ENCODE measurements at regions not wholly inside any gene's neighbourhood (a gene's known extent, or its start where the extent isn't known, plus 50 kb on each side); places are given as distances from the start of the nearest gene placed in this dataset.
"Not testable (repeated sequence)": the region's sequence is repeated elsewhere in the genome, so short reads cannot be mapped to it uniquely, and the experiment has no call there.

DNA sequence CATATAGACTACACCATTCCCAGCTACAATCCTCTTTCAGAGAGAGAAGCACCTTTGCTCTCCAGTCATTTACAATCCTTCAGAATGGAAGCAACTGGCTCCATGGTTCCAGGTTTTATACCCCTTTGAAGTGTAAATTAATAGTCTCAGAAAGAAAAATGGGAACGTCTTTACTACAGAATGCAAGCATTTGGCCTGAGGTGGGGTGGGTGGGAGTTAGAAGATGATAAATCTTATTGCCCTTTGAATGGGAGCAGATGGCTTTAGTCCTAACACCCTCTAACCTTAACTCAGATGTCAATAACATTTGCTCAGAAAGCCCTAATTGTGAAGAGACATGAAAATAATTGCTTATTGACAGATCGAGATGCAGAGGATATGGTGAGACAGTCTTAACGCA lies 84.2 kb upstream of the KCNMA1 start:
- Histone ChIP-seq H3K36me3 (ENCODE audit: control insufficient read depth, insufficient read depth, low read length) (no peaks in the 10 kb centered on the region), H3K27ac (ENCODE audit: low read depth, low read length, severe bottlenecking) (no peak overlapping the region), H3K9me3 (ENCODE audit: control insufficient read depth, low read length) (no peaks in the 10 kb centered on the region), H3K4me3 (ENCODE audit: extremely low read depth, insufficient read depth, low read length, poor library complexity, severe bottlenecking) (no peak overlapping the region), H3K4me1 (ENCODE audit: control insufficient read depth, insufficient read depth, low read length, poor library complexity, severe bottlenecking) (peaks cover 4% of the 10 kb centered on the region)
- 96 to 100% methylated on average over 1 to 2 of the region's 3 CpGs for WGBS, 2 experiments (ENCODE audit: insufficient coverage in 2 of 2)

DNA sequence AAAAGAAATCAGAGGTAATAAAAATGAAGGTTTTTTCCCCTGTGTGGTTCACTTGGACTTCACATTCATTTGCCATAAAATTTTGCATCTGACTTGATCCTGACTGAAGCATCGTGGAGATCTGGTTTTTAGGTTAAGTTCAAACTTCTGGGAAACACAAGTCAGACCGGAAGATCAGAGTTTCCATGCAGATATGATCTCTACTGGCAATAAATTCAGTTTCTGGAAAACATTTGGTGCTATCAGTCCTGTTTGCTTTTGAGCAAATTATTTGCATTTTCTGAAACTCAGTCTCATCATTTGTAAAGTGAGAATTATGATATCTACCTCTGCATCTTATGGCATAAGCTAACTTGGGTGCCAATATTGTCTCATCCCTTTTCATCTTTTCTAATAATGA lies 81.3 kb upstream of the KCNMA1 start:
- Histone ChIP-seq H3K4me1 (ENCODE audit: control insufficient read depth, insufficient read depth, low read length, poor library complexity, severe bottlenecking) (peaks cover 11% of the 10 kb centered on the region), H3K9me3 (ENCODE audit: control insufficient read depth, low read length) (no peaks in the 10 kb centered on the region), H3K36me3 (ENCODE audit: control insufficient read depth, insufficient read depth, low read length) (no peaks in the 10 kb centered on the region), H3K4me3 (ENCODE audit: extremely low read depth, insufficient read depth, low read length, poor library complexity, severe bottlenecking) (no peak overlapping the region), H3K27ac (ENCODE audit: low read depth, low read length, severe bottlenecking) (no peak overlapping the region)
- 88 to 89% methylated on average over 2 of the region's 2 CpGs for WGBS, 2 experiments (ENCODE audit: insufficient coverage in 2 of 2)

DNA sequence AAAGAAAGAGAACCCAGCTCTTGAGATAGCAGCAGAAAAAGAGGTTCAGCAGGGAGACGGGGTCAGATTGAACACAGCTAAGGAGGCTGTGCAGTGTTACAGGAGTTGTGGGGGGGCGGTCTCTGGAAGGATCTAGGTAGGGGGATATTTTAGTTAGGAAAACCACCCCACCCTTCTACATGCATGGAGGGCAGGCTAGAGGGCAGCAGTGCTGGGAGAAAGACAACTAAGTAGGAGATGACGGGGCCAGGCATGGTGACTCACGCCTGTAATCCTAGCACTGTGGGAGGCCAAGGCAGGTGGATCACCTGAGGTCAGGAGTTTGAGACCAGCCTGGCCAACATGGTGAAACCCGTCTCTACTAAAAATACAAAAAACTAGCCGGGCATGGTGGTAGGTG lies 80.7 kb upstream of the KCNMA1 start:
- not testable (repeated sequence) for H3K27ac ChIP-seq (ENCODE audit: low read depth, low read length, severe bottlenecking); H3K4me3 ChIP-seq (ENCODE audit: extremely low read depth, insufficient read depth, low read length, poor library complexity, severe bottlenecking); H3K36me3 ChIP-seq (ENCODE audit: control insufficient read depth, insufficient read depth, low read length); H3K9me3 ChIP-seq (ENCODE audit: control insufficient read depth, low read length)
- WGBS, 2 experiments (ENCODE audit: insufficient coverage in 2 of 2): 79 to 84% methylated on average over 3 to 5 of the region's 6 CpGs
- H3K4me1 ChIP-seq (ENCODE audit: control insufficient read depth, insufficient read depth, low read length, poor library complexity, severe bottlenecking): peaks cover 16% of the 10 kb centered on the region

DNA sequence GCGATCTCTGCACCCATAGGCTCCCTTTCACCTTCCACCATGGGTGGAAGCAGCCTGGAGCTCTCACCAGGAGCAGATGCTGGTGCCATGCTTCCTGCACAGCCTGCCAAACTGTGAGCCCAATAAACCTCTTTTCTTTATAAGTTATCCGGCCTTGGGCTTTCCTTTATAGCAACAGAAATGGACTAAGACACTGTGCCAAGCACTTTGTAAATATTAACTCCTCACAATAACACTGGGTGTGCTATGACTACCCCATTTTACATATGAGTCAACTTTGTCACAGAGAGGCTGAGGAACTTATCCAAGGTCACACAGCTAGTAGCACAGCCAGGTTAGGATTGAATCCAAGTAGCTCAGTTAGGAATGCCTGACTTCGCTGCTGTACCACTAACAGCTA lies 79.7 kb upstream of the KCNMA1 start:
- Histone ChIP-seq H3K4me1 (ENCODE audit: control insufficient read depth, insufficient read depth, low read length, poor library complexity, severe bottlenecking) (peaks cover 15% of the 10 kb centered on the region), H3K27ac (ENCODE audit: low read depth, low read length, severe bottlenecking) (no peak overlapping the region), H3K36me3 (ENCODE audit: control insufficient read depth, insufficient read depth, low read length) (no peaks in the 10 kb centered on the region), H3K4me3 (ENCODE audit: extremely low read depth, insufficient read depth, low read length, poor library complexity, severe bottlenecking) (no peak overlapping the region), H3K9me3 (ENCODE audit: control insufficient read depth, low read length) (no peaks in the 10 kb centered on the region)
- WGBS, 2 experiments (ENCODE audit: insufficient coverage in 2 of 2): 66 to 70% methylated on average over 2 of the region's 3 CpGs

DNA sequence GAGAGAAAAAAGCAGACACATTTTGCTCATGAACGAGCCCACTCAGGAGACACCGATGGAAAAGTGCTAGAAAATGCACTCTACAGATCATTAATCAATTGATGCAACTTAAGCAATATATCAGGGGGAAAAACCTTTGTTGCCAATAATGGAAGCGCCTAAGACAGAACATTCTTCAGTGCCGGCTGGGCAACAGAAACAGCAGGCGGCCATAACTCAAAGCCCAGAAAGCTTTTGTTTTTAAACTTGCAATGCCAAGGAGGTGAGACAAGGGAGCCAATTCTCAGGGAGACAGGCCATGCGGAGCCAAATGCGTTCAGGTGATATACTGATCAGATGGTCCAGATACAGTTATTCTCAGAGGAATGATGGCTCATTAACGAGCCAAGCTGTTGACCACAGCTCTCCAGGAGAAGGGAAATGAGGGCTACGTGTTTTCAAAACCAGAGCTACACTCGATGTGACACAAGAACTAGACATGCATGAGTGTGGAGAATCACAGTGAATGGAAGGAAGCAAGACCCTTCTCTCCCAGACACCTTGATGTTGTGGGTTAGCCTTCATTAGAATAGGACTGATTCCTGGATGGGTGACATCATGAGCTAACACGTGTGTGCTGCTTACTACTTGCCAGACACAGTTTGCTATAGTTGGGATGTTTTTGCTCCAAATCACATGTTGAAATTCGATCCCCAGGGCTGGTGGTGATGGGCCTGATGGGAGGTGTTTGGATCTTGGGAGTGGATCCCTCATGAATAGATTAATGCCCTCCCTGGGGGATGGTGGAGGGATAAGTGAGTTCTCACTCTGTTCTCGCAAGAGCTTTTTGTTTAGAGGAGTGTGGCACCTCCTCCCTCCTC lies 79.1 kb upstream of the KCNMA1 start:
- 85 to 94% methylated on average over 10 to 11 of the region's 13 CpGs for WGBS, 2 experiments (ENCODE audit: insufficient coverage in 2 of 2)
- H3K27ac ChIP-seq (ENCODE audit: low read depth, low read length, severe bottlenecking): no peak overlapping the region
- H3K4me3 ChIP-seq (ENCODE audit: extremely low read depth, insufficient read depth, low read length, poor library complexity, severe bottlenecking): no peak overlapping the region

DNA sequence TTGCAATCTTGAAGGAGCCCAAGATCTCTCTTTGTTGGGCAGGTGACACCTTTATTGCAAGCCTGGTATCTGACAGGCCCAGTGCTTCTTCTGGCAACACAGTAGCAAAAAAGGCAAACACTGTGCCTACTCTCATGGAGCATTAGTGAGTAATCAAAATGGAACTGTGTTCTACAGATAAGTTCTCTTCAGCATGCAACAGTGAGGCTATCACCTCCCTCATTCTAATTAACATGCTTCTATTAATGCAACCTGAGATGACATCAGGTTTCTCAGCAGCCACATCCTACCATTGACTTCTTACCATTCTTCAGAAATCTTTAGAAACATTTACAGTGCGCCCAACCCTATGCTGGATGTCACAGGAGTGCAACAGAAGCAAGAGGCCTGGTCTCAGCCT lies 77.9 kb upstream of the KCNMA1 start:
- WGBS, 2 experiments (ENCODE audit: insufficient coverage in 2 of 2): 83 to 92% methylated on average over 1 of the region's 1 CpG

More for the DNA sequence above, 79.1 kb upstream of the KCNMA1 start:
- Histone ChIP-seq H3K9me3 (ENCODE audit: control insufficient read depth, low read length) (no peaks in the 10 kb centered on the region), H3K36me3 (ENCODE audit: control insufficient read depth, insufficient read depth, low read length) (no peaks in the 10 kb centered on the region), H3K4me1 (ENCODE audit: control insufficient read depth, insufficient read depth, low read length, poor library complexity, severe bottlenecking) (peaks cover 15% of the 10 kb centered on the region)

DNA sequence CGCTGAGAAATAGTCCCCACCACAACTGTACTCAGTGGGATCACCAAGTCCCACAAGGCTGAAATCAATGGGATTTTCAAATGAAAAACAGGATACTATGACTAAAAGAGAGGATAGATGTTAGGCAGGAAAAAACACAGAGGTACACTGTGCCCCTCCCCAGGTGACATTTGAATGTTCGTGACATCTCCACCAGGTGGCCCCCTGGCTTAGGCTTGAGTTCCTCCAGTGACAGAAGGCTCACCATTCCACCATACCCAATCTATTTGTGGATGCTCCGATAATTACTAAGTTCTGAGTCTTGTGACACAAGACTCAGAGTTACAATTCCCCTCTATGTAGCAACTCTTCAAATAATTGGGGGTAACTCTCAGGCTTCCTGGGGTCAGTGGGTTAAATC lies 77.5 kb upstream of the KCNMA1 start:
- H3K4me3 ChIP-seq (ENCODE audit: extremely low read depth, insufficient read depth, low read length, poor library complexity, severe bottlenecking): no peak overlapping the region
- no peaks in the 10 kb centered on the region for H3K9me3 ChIP-seq (ENCODE audit: control insufficient read depth, low read length)
- no peaks in the 10 kb centered on the region for H3K36me3 ChIP-seq (ENCODE audit: control insufficient read depth, insufficient read depth, low read length)
- H3K27ac ChIP-seq (ENCODE audit: low read depth, low read length, severe bottlenecking): no peak overlapping the region
- H3K4me1 ChIP-seq (ENCODE audit: control insufficient read depth, insufficient read depth, low read length, poor library complexity, severe bottlenecking): peaks cover 15% of the 10 kb centered on the region
- WGBS, 2 experiments (ENCODE audit: insufficient coverage in 2 of 2): 64 to 71% methylated on average over 1 of the region's 3 CpGs

More for the DNA sequence above, 77.9 kb upstream of the KCNMA1 start:
- H3K9me3 ChIP-seq (ENCODE audit: control insufficient read depth, low read length): no peaks in the 10 kb centered on the region
- H3K4me3 ChIP-seq (ENCODE audit: extremely low read depth, insufficient read depth, low read length, poor library complexity, severe bottlenecking): no peak overlapping the region
- H3K4me1 ChIP-seq (ENCODE audit: control insufficient read depth, insufficient read depth, low read length, poor library complexity, severe bottlenecking): peaks cover 15% of the 10 kb centered on the region
- H3K36me3 ChIP-seq (ENCODE audit: control insufficient read depth, insufficient read depth, low read length): no peaks in the 10 kb centered on the region
- no peak overlapping the region for H3K27ac ChIP-seq (ENCODE audit: low read depth, low read length, severe bottlenecking)

DNA sequence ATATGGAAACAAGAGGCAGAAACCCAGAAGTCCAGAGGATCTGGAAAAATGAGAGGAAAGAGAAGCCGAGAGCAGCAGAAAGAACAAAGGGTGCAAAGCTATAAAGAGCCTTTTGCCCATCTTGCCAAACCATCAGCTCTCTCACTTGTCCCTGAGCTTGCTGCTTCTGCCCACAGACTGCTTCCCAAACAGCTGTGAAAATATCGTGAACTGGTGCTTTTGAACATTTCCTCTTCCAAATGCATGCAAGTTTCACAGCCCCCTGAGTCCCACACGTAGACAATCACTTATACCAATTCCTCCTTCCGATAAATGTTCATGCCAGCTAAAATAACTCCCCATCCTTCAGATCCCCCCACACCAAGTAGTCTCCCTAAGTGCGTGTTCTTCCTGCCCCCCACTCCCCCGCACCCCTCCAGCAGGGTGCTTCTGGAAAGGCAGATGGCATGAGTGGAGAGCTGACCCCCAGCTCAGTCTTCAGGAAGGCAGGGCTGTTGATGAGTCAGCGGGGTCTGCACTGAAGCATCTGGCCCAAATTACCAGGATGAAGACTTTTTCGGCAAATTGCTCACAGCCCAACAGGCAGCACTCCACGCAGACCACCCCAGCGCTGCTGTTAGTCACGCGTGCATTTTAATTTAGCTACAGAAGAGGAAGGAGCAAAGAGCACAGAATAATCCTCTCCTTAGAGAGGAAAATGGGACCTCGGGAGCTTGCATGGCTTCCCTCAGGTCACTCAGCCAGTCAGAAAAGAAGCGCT lies 76.1 kb upstream of the KCNMA1 start:
- Histone ChIP-seq H3K27ac (ENCODE audit: low read depth, low read length, severe bottlenecking) (peak overlapping the region; percentile 51), H3K9me3 (ENCODE audit: control insufficient read depth, low read length) (no peaks in the 10 kb centered on the region), H3K4me3 (ENCODE audit: extremely low read depth, insufficient read depth, low read length, poor library complexity, severe bottlenecking) (no peak overlapping the region), H3K4me1 (ENCODE audit: control insufficient read depth, insufficient read depth, low read length, poor library complexity, severe bottlenecking) (peaks cover 15% of the 10 kb centered on the region), H3K36me3 (ENCODE audit: control insufficient read depth, insufficient read depth, low read length) (no peaks in the 10 kb centered on the region)
- WGBS, 2 experiments (ENCODE audit: insufficient coverage in 2 of 2): 79 to 83% methylated on average over 11 to 12 of the region's 14 CpGs

DNA sequence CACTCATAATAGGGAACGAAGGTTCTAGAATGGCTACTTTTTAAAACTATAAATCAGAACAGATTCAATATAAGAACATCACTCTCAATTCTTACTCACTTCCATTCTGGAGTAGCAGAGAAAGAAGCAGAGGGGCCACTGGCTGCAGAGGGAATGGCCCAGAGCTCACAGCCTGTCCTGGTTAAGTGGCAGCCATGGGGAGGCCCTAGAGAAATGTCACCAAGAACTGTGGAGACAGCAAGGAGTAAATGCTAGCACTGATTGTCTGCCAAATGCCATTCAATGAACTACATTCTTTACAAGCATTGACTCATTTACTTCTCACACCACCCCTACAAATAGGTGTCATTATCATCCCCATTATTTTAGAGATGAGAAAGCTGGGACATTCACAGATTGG lies 74.6 kb upstream of the KCNMA1 start:
- H3K4me3 ChIP-seq (ENCODE audit: extremely low read depth, insufficient read depth, low read length, poor library complexity, severe bottlenecking): no peak overlapping the region
- WGBS, 2 experiments (ENCODE audit: insufficient coverage in 2 of 2): 100% methylated on average over 1 of the region's 1 CpG; no CpG with 5 or more reads in 1 of the 2 experiments
- no peaks in the 10 kb centered on the region for H3K9me3 ChIP-seq (ENCODE audit: control insufficient read depth, low read length)
- H3K4me1 ChIP-seq (ENCODE audit: control insufficient read depth, insufficient read depth, low read length, poor library complexity, severe bottlenecking): peaks cover 15% of the 10 kb centered on the region
- H3K27ac ChIP-seq (ENCODE audit: low read depth, low read length, severe bottlenecking): no peak overlapping the region
- no peaks in the 10 kb centered on the region for H3K36me3 ChIP-seq (ENCODE audit: control insufficient read depth, insufficient read depth, low read length)

DNA sequence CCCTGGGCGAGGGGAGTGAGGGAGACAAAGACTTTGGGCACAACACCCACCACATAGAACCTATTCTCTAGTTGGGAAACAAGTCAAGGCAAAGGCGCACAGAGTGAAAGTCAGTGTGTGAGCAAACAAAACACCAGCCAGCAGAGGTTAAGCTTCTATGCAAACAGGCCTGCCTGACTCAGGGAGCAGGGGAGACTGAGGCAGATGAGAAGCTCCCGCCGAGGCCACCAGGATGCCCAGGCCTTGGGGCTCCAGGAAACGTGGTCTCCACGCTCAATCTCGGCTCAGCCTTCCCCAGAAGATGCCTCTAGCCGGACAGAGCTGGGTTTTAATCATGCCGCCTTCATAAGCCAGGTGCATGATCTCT lies 74.1 kb upstream of the KCNMA1 start:
- Histone ChIP-seq H3K4me1 (ENCODE audit: control insufficient read depth, insufficient read depth, low read length, poor library complexity, severe bottlenecking) (peaks cover 15% of the 10 kb centered on the region), H3K9me3 (ENCODE audit: control insufficient read depth, low read length) (no peaks in the 10 kb centered on the region), H3K4me3 (ENCODE audit: extremely low read depth, insufficient read depth, low read length, poor library complexity, severe bottlenecking) (peak overlapping the region; percentile 6), H3K36me3 (ENCODE audit: control insufficient read depth, insufficient read depth, low read length) (no peaks in the 10 kb centered on the region), H3K27ac (ENCODE audit: low read depth, low read length, severe bottlenecking) (no peak overlapping the region)
- 36 to 52% methylated on average over 4 to 6 of the region's 9 CpGs for WGBS, 2 experiments (ENCODE audit: insufficient coverage in 2 of 2)
